ENCODE measurements at regions not wholly inside any gene's neighbourhood (a gene's known extent, or its start where the extent isn't known, plus 50 kb on each side); places are given as distances from the start of the nearest gene placed in this dataset.

- no peak for DNase-seq (ENCODE audit: low read depth in 4 of 4, low spot score in 1 of 4)
Observed at GRCh38 chr9:121568343-121569265, 69.0 kb upstream of the GGTA1 start.

GRCh38 chr9:121569266-121569648 is 69.6 kb upstream of the GGTA1 start:
- no peak for DNase-seq (ENCODE audit: low read depth in 4 of 4, low spot score in 1 of 4)

- no peak for DNase-seq (ENCODE audit: low read depth in 4 of 4, low spot score in 1 of 4)
Observed at GRCh38 chr9:121572581-121572980, 72.9 kb upstream of the GGTA1 start.

- no peak for DNase-seq (ENCODE audit: low read depth in 4 of 4, low spot score in 1 of 4)
Observed at GRCh38 chr9:121573717-121574485, 74.3 kb upstream of the GGTA1 start.

- no peak for DNase-seq (ENCODE audit: low read depth in 4 of 4, low spot score in 1 of 4)
Observed at GRCh38 chr9:121574774-121575519, 75.3 kb upstream of the GGTA1 start.

GRCh38 chr9:121576281-121577075 is 75.0 kb upstream of the DAB2IP start:
- no peak for DNase-seq (ENCODE audit: low read depth in 4 of 4, low spot score in 1 of 4)

- no peak for DNase-seq (ENCODE audit: low read depth in 4 of 4, low spot score in 1 of 4)
Observed at GRCh38 chr9:121577166-121577565, 74.3 kb upstream of the DAB2IP start.

- no peak for DNase-seq (ENCODE audit: low read depth in 4 of 4, low spot score in 1 of 4)
Observed at GRCh38 chr9:121577572-121577971, 73.9 kb upstream of the DAB2IP start.

GRCh38 chr9:121581786-121582600 is 69.4 kb upstream of the DAB2IP start:
- DNase-seq (ENCODE audit: low read depth in 4 of 4, low spot score in 1 of 4): no peak

- DNase-seq (ENCODE audit: low read depth in 4 of 4, low spot score in 1 of 4): no peak
Observed at GRCh38 chr9:121582641-121583040, 68.8 kb upstream of the DAB2IP start.

- no peak for DNase-seq (ENCODE audit: low read depth in 4 of 4, low spot score in 1 of 4)
Observed at GRCh38 chr9:121584421-121584820, 67.0 kb upstream of the DAB2IP start.

- DNase-seq (ENCODE audit: low read depth in 4 of 4, low spot score in 1 of 4): no peak
Observed at GRCh38 chr9:121587863-121588262, 63.6 kb upstream of the DAB2IP start.

- DNase-seq (ENCODE audit: low read depth in 4 of 4, low spot score in 1 of 4): no peak
Observed at GRCh38 chr9:121589986-121590385, 61.4 kb upstream of the DAB2IP start.

- no peak for DNase-seq (ENCODE audit: low read depth in 4 of 4, low spot score in 1 of 4)
Observed at GRCh38 chr9:121592265-121592664, 59.2 kb upstream of the DAB2IP start.

GRCh38 chr9:121593066-121593465 is 58.4 kb upstream of the DAB2IP start:
- DNase-seq (ENCODE audit: low read depth in 4 of 4, low spot score in 1 of 4): no peak

- no peak for DNase-seq (ENCODE audit: low read depth in 4 of 4, low spot score in 1 of 4)
Observed at GRCh38 chr9:121596515-121596914, 54.9 kb upstream of the DAB2IP start.

- no peak for DNase-seq (ENCODE audit: low read depth in 4 of 4, low spot score in 1 of 4)
Observed at GRCh38 chr9:121597698-121598166, 53.7 kb upstream of the DAB2IP start.

- no peak for DNase-seq (ENCODE audit: low read depth in 4 of 4, low spot score in 1 of 4)
Observed at GRCh38 chr9:121598167-121598964, 53.1 kb upstream of the DAB2IP start.
